ENCODE measurements at regions not wholly inside any gene's neighbourhood (a gene's known extent, or its start where the extent isn't known, plus 50 kb on each side); places are given as distances from the start of the nearest gene placed in this dataset.

DNA sequence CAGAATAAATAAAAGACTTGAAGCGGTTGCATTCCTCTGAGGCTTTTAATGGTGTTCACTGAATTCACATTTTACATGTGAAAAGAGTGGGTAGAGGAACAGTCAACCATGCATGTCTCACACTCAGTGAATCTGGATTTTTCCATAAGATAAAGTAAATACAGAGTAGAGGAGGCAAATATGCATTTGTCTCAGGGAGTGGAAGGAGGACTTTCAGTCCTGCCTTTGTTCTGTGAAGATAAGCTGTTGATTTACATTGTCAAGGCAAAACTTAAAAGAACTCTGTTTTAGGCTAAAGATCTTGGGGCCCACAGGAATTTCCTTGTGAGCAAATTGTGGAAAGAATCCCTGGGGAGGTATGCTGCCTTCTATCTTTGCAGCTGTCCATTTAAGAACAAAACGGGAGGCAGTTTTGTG lies 825.3 kb upstream of the MBL2 start:
- intact Hi-C loops (cut with DNase I), result no loop called here
- no peaks in the 10 kb centered on the region for H3K4me1 ChIP-seq
- no peak overlapping the region for H3K27ac ChIP-seq
- 69 to 70% methylated on average over 2 of the region's 2 CpGs for WGBS, 2 donors
- no peak for DNase-seq
- H3K36me3 ChIP-seq, result no peaks in the 10 kb centered on the region
- no peak overlapping the region for H3K4me3 ChIP-seq (replicated peaks in 1 of 3)
- H3K27me3 ChIP-seq, result no peaks in the 10 kb centered on the region
- TF ChIP-seq POLR2A (IDR thresholded peaks at IDR 0.05), result no peak
- TF ChIP-seq, protein P1, sequence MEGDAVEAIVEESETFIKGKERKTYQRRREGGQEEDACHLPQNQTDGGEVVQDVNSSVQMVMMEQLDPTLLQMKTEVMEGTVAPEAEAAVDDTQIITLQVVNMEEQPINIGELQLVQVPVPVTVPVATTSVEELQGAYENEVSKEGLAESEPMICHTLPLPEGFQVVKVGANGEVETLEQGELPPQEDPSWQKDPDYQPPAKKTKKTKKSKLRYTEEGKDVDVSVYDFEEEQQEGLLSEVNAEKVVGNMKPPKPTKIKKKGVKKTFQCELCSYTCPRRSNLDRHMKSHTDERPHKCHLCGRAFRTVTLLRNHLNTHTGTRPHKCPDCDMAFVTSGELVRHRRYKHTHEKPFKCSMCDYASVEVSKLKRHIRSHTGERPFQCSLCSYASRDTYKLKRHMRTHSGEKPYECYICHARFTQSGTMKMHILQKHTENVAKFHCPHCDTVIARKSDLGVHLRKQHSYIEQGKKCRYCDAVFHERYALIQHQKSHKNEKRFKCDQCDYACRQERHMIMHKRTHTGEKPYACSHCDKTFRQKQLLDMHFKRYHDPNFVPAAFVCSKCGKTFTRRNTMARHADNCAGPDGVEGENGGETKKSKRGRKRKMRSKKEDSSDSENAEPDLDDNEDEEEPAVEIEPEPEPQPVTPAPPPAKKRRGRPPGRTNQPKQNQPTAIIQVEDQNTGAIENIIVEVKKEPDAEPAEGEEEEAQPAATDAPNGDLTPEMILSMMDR (IDR thresholded peaks at IDR 0.05), result no peak
- H3K9me3 ChIP-seq, result no peaks in the 10 kb centered on the region

DNA sequence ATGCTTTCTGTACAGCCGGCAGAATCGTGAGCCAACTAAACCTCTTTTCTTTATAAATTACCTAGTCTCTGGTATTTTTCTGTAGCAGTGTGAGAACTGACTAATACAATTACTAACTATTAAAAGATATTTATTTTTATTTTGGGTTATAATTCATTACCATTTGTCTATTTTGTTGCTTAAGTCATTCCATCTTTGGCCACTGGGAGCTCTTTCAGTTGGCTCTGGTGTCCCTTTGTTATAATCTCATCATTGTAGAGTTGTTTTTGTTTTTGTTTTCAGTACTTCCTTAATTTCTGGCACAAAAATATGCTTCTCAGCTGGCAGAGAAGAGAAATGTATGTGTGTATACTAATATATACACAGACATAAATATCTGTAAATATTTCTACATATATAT lies 807.9 kb upstream of the MBL2 start:
- Histone ChIP-seq H3K27me3 (no peaks in the 10 kb centered on the region), H3K9me3 (no peaks in the 10 kb centered on the region), H3K36me3 (no peaks in the 10 kb centered on the region), H3K4me3 (replicated peaks in 1 of 3) (no peak overlapping the region), H3K27ac (no peak overlapping the region), H3K4me1 (no peaks in the 10 kb centered on the region)
- no peak for DNase-seq
- no peak for TF ChIP-seq POLR2A (IDR thresholded peaks at IDR 0.05)
- TF ChIP-seq, protein P1 (IDR thresholded peaks at IDR 0.05), result no peak
- WGBS, 2 donors, result 96 to 98% methylated on average over 2 of the region's 2 CpGs
- intact Hi-C loops (cut with DNase I), result no loop called here

GRCh38 chr10:53579773-53580172 lies 807.2 kb upstream of the MBL2 start:
- Histone ChIP-seq H3K9me3 (no peaks in the 10 kb centered on the region), H3K4me1 (no peaks in the 10 kb centered on the region), H3K27ac (no peak overlapping the region), H3K27me3 (no peaks in the 10 kb centered on the region), H3K4me3 (replicated peaks in 1 of 3) (no peak overlapping the region), H3K36me3 (no peaks in the 10 kb centered on the region)
- WGBS, 2 donors, result 82 to 89% methylated on average over 1 of the region's 1 CpG
- no peak for DNase-seq
- intact Hi-C loops (cut with DNase I), result no loop called here
- no peak for TF ChIP-seq POLR2A (IDR thresholded peaks at IDR 0.05)
- TF ChIP-seq, protein P1 (IDR thresholded peaks at IDR 0.05), result no peak

DNA sequence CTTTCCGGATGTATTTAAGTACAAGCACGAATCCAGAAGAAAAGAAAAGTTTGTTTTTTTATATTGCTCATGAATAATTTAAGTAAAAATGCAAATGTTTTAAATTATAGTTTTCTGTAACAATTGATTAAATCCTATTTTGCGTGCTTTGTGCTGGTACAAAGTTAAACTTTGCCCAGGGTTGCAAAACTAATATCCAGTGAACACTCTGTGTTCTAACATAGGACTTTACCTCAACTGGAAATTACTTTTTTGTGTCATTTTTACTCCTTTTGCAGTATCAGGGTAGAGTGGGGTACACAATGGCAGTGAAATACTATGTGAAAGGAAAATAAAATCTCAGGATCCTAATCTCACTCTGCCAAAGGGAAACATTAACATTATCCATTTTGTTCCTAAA lies 801.4 kb upstream of the MBL2 start:
- Histone ChIP-seq H3K4me3 (replicated peaks in 1 of 3) (no peak overlapping the region), H3K27ac (no peak overlapping the region), H3K4me1 (no peaks in the 10 kb centered on the region), H3K27me3 (no peaks in the 10 kb centered on the region), H3K9me3 (no peaks in the 10 kb centered on the region), H3K36me3 (no peaks in the 10 kb centered on the region)
- no peak for DNase-seq
- intact Hi-C loops (cut with DNase I), result no loop called here
- TF ChIP-seq, protein P1 (IDR thresholded peaks at IDR 0.05), result no peak
- TF ChIP-seq POLR2A (IDR thresholded peaks at IDR 0.05), result no peak
- WGBS, 2 donors, result 79% methylated on average over 3 of the region's 3 CpGs

DNA sequence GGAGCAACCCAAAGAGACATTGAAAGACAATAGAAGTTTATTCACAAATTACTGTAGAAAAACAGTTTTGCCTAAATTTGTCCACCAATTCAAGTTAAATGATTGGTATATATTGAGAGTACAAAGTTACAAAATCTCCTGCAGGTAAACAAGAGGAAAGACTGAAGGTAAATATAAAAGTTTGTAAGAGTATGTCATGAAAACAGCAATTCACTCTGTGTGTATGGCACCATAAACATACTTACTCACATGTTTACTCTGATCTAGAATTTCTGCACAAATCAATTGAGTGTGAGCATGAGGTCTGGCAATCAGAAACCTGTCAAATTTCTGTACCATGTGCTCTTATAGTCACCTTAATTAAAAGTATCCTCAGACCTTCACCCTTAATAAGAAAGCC lies 800.9 kb upstream of the MBL2 start:
- Histone ChIP-seq H3K36me3 (no peaks in the 10 kb centered on the region), H3K4me1 (no peaks in the 10 kb centered on the region), H3K27me3 (no peaks in the 10 kb centered on the region), H3K4me3 (replicated peaks in 1 of 3) (no peak overlapping the region), H3K27ac (no peak overlapping the region), H3K9me3 (no peaks in the 10 kb centered on the region)
- intact Hi-C loops (cut with DNase I), result no loop called here
- TF ChIP-seq POLR2A (IDR thresholded peaks at IDR 0.05), result no peak
- TF ChIP-seq, protein P1 (IDR thresholded peaks at IDR 0.05), result no peak
- DNase-seq, result no peak

Measured in thyroid gland (tissue), 4 donors.